HCT116 (cell line): ENCODE measurements at regions not wholly inside any gene's neighbourhood (a gene's known extent, or its start where the extent isn't known, plus 50 kb on each side); places are given as distances from the start of the nearest gene placed in this dataset.

Source experiments
- ATAC-seq: fragments of 200-7000 bp; cut with Tn5 transposase; 2 replicates; pipeline ENCODE4 v1.9.1; 2020; ENCODE audit warnings: mild to moderate bottlenecking, moderate library complexity
- BruUV-seq: library from RNA; stranded (reverse); fragments of 400-500 nt; replicated peaks from 2 replicates; lab custom pipeline; 2021; lab: Mats Ljungman, UMichigan
- CTCF ChIA-PET: fragments of 300-600 bp; sonication (Branson Sonifier 250); formaldehyde crosslinking; loops from one replicate; lab custom pipeline; 2021; ENCODE audit warnings: antibody characterized with exemption; lab: Charles Lee
- POLR2A ChIA-PET: fragments of 300-600, 350-600 bp; sonication (Branson Sonifier 250); formaldehyde crosslinking; loops from one replicate; lab custom pipeline; 2021; ENCODE audit warnings: antibody characterized with exemption; lab: Charles Lee
- RAD21 ChIA-PET, 2 experiments: fragments of 300-600 bp; sonication (Branson Sonifier 250); formaldehyde crosslinking; loops; one replicate each; lab custom pipeline; 2023; ENCODE audit warnings: low total read pairs in 2 of 2; ENCODE audit not compliant: uncharacterized antibody in 2 of 2, unreplicated experiment in 2 of 2, low non-redundant PET in 1 of 2; lab: Charles Lee
- DNase-seq: peaks from one replicate; pipeline ENCODE4 v3.0.0-alpha.2; 2010; ENCODE audit warnings: low read depth, low spot score
- H2AFZ ChIP-seq: fragments of 200-600 bp; shearing (Covaris generic), sonication (generic); 2 replicates; pipeline ENCODE4 v1.6.1; 2017; ENCODE audit warnings: low read depth, mixed run types, mixed read lengths, antibody characterized with exemption, low read length; ENCODE audit not compliant: poor library complexity, severe bottlenecking
- H3K27ac ChIP-seq: 2 replicates; pipeline ENCODE4 v1.5.1; 2012; ENCODE audit warnings: low read depth, low read length
- H3K27me3 ChIP-seq: fragments of 200-600 bp; sonication (generic); 2 replicates; pipeline ENCODE4 v1.6.1; 2016; ENCODE audit warnings: mixed run types, low read length, mixed read lengths; ENCODE audit not compliant: insufficient read depth
- H3K36me3 ChIP-seq, 2 experiments: fragments of 200-500 bp in 1 of 2; fragments of 200-600 bp in 1 of 2; sonication (Bioruptor generic) in 1 of 2; sonication (generic) in 1 of 2; 2 replicates each; pipeline versions ENCODE4 v1.5.1 to v1.6.1; 2014 to 2016; ENCODE audit warnings: low read length in 2 of 2, inconsistent platforms in 1 of 2, mixed read lengths in 1 of 2, mixed run types in 1 of 2; ENCODE audit not compliant: insufficient read depth in 2 of 2, control insufficient read depth in 1 of 2
- H3K4me1 ChIP-seq, 2 experiments: fragments of 200-600 bp in 1 of 2; sonication (generic) in 1 of 2; 2 replicates each; pipeline versions ENCODE4 v1.5.1 to v1.6.1; 2012 to 2017; ENCODE audit warnings: low read length in 2 of 2, inconsistent platforms in 1 of 2, mild to moderate bottlenecking in 1 of 2, mixed read lengths in 1 of 2, mixed run types in 1 of 2, moderate library complexity in 1 of 2; ENCODE audit not compliant: insufficient read depth in 2 of 2, control insufficient read depth in 1 of 2
- H3K4me2 ChIP-seq: fragments of 200-600 bp; sonication (generic); 2 replicates; pipeline ENCODE4 v1.6.1; 2017; ENCODE audit warnings: mixed run types, low read length, mixed read lengths
- H3K4me3 ChIP-seq, 2 experiments: fragments of 200-600 bp in 1 of 2; sonication (generic) in 1 of 2; replicated peaks in 1 of 2; 2 replicates each; pipeline ENCODE4 v1.5.1; 2011 to 2016; ENCODE audit warnings: low read length in 2 of 2, control low read depth in 1 of 2, low read depth in 1 of 2, mild to moderate bottlenecking in 1 of 2, mixed read lengths in 1 of 2, mixed run types in 1 of 2
- H3K79me2 ChIP-seq: fragments of 200-600 bp; sonication (generic); 2 replicates; pipeline ENCODE4 v1.6.1; 2017; ENCODE audit warnings: mild to moderate bottlenecking, mixed run types, low read length, moderate library complexity, mixed read lengths; ENCODE audit not compliant: insufficient read depth
- H3K9ac ChIP-seq: fragments of 200-600 bp; sonication (generic); 2 replicates; pipeline ENCODE4 v1.6.1; 2016; ENCODE audit warnings: low read length, mixed read lengths
- H3K9me2 ChIP-seq: fragments of 200-600 bp; sonication (generic), shearing (Covaris generic); 2 replicates; pipeline ENCODE4 v1.6.1; 2017; ENCODE audit warnings: mixed run types, mild to moderate bottlenecking, moderate library complexity; ENCODE audit not compliant: insufficient read depth
- H3K9me3 ChIP-seq, 2 experiments: fragments of 200-500 bp in 1 of 2; fragments of 200-600 bp in 1 of 2; sonication (Bioruptor generic) in 1 of 2; sonication (generic) in 1 of 2; 2 replicates each; pipeline ENCODE4 v1.6.1; 2014 to 2017; ENCODE audit warnings: low read length in 2 of 2, mixed read lengths in 2 of 2, inconsistent platforms in 1 of 2, low read depth in 1 of 2, mild to moderate bottlenecking in 1 of 2, mixed run types in 1 of 2, moderate library complexity in 1 of 2; ENCODE audit not compliant: control insufficient read depth in 1 of 2, insufficient read depth in 1 of 2
- H4K20me1 ChIP-seq: fragments of 200-600 bp; sonication (generic), shearing (Covaris generic); 2 replicates; pipeline ENCODE4 v1.6.1; 2017; ENCODE audit warnings: mixed run types, mild to moderate bottlenecking, moderate library complexity; ENCODE audit not compliant: insufficient read depth
- ATF3 ChIP-seq: IDR thresholded peaks from 2 replicates; pipeline ENCODE4 v1.6.1; 2012
- CEBPB ChIP-seq: IDR thresholded peaks from 2 replicates; pipeline ENCODE4 v1.6.1; 2012; ENCODE audit warnings: low read depth
- EZH2 ChIP-seq: fragments of 200-600 bp; sonication (generic); IDR thresholded peaks from 2 replicates; pipeline ENCODE4 v1.6.1; 2017; ENCODE audit warnings: antibody characterized with exemption, mixed run types
- FOSL1 ChIP-seq: IDR thresholded peaks from 2 replicates; pipeline ENCODE4 v1.6.1; 2012; ENCODE audit warnings: low read depth
- JUND ChIP-seq: IDR thresholded peaks from 2 replicates; pipeline ENCODE4 v1.6.1; 2012
- POLR2A ChIP-seq: IDR thresholded peaks from 2 replicates; pipeline ENCODE4 v1.7.0; 2011; ENCODE audit warnings: borderline replicate concordance; ENCODE audit not compliant: insufficient read depth, insufficient read length; ENCODE audit errors: extremely low read depth
- POLR2AphosphoS5 ChIP-seq: IDR thresholded peaks from 2 replicates; pipeline ENCODE4 v1.6.1; 2011; ENCODE audit warnings: mild to moderate bottlenecking, low read depth, low read length, moderate library complexity
- SIN3A ChIP-seq: IDR thresholded peaks from 2 replicates; pipeline ENCODE4 v1.6.1; 2012; ENCODE audit warnings: low read depth
- SRF ChIP-seq: IDR thresholded peaks from 2 replicates; pipeline ENCODE4 v1.6.1; 2012; ENCODE audit warnings: low read depth
- TCF7L2 ChIP-seq: IDR thresholded peaks from 2 replicates; pipeline ENCODE4 v1.7.0; 2011; ENCODE audit warnings: borderline replicate concordance, inconsistent platforms; ENCODE audit not compliant: insufficient read depth, insufficient read length; ENCODE audit errors: extremely low read depth
- ZFX ChIP-seq: fragments of 450-650 bp; IDR thresholded peaks from 2 replicates; pipeline ENCODE4 v1.6.1; 2017
- ZNF274 ChIP-seq: fragments of 200-500 bp; sonication (Bioruptor generic); IDR thresholded peaks from 2 replicates; pipeline ENCODE4 v1.6.1; 2014; ENCODE audit warnings: mild to moderate bottlenecking, low read depth, low read length, inconsistent platforms
- intact Hi-C: fragments of 100-400 bp; cut with micrococcal nuclease; formaldehyde crosslinking; loops from 2 replicates; pipeline ENCODE4 v1.10.0; 2022
- TF ChIP-seq, protein P1 (sequence below): IDR thresholded peaks from 2 replicates; pipeline ENCODE4 v1.6.1; 2012; ENCODE audit warnings: low read depth
- TF ChIP-seq, protein P2 (sequence below): IDR thresholded peaks from 2 replicates; pipeline ENCODE4 v1.6.1; 2011; ENCODE audit warnings: mild to moderate bottlenecking, low read length, moderate library complexity; ENCODE audit not compliant: insufficient replicate concordance; ENCODE audit errors: extremely low read depth

- CTCF ChIA-PET = no interaction called here
- 0 out of 2 replicates have a peak, but pooled peaks have one; percentile 22 for ATAC-seq
Observed at GRCh38 chr6:167704396-167704901, 122.3 kb upstream of the AFDN start.

More at GRCh38 chr6:167704396-167704901, 122.3 kb upstream of the AFDN start:
- no peaks in the 10 kb centered on the region for H3K27me3 ChIP-seq
- POLR2A ChIA-PET = no interaction called here
- no peaks in the 10 kb centered on the region for H3K36me3 ChIP-seq
- H3K4me1 ChIP-seq = peaks cover 0 to 10% of the 10 kb centered on the region in 2 experiments; a peak in 2 of 4 replicates
- no peaks in the 10 kb centered on the region for H3K79me2 ChIP-seq
- no peak for TF ChIP-seq SRF
- no peak for TF ChIP-seq FOSL1
- TF ChIP-seq ATF3 = no peak
- TF ChIP-seq SIN3A = no peak
- no peak for TF ChIP-seq ZFX
- TF ChIP-seq, protein P1, sequence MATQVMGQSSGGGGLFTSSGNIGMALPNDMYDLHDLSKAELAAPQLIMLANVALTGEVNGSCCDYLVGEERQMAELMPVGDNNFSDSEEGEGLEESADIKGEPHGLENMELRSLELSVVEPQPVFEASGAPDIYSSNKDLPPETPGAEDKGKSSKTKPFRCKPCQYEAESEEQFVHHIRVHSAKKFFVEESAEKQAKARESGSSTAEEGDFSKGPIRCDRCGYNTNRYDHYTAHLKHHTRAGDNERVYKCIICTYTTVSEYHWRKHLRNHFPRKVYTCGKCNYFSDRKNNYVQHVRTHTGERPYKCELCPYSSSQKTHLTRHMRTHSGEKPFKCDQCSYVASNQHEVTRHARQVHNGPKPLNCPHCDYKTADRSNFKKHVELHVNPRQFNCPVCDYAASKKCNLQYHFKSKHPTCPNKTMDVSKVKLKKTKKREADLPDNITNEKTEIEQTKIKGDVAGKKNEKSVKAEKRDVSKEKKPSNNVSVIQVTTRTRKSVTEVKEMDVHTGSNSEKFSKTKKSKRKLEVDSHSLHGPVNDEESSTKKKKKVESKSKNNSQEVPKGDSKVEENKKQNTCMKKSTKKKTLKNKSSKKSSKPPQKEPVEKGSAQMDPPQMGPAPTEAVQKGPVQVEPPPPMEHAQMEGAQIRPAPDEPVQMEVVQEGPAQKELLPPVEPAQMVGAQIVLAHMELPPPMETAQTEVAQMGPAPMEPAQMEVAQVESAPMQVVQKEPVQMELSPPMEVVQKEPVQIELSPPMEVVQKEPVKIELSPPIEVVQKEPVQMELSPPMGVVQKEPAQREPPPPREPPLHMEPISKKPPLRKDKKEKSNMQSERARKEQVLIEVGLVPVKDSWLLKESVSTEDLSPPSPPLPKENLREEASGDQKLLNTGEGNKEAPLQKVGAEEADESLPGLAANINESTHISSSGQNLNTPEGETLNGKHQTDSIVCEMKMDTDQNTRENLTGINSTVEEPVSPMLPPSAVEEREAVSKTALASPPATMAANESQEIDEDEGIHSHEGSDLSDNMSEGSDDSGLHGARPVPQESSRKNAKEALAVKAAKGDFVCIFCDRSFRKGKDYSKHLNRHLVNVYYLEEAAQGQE = no peak
- TF ChIP-seq POLR2AphosphoS5 = no peak
- TF ChIP-seq, protein P2, sequence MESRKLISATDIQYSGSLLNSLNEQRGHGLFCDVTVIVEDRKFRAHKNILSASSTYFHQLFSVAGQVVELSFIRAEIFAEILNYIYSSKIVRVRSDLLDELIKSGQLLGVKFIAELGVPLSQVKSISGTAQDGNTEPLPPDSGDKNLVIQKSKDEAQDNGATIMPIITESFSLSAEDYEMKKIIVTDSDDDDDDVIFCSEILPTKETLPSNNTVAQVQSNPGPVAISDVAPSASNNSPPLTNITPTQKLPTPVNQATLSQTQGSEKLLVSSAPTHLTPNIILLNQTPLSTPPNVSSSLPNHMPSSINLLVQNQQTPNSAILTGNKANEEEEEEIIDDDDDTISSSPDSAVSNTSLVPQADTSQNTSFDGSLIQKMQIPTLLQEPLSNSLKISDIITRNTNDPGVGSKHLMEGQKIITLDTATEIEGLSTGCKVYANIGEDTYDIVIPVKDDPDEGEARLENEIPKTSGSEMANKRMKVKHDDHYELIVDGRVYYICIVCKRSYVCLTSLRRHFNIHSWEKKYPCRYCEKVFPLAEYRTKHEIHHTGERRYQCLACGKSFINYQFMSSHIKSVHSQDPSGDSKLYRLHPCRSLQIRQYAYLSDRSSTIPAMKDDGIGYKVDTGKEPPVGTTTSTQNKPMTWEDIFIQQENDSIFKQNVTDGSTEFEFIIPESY = no peak
- TF ChIP-seq ZNF274 = no peak
- no peak for TF ChIP-seq CEBPB
- TF ChIP-seq TCF7L2 = no peak
- no peak for TF ChIP-seq EZH2
- no peak for TF ChIP-seq POLR2A
- no peak for TF ChIP-seq JUND
- RAD21 ChIA-PET = no interaction called here
- no TSS peak for BruUV-seq
- intact Hi-C loops = no loop called here
- no peak overlapping the region for H3K4me3 ChIP-seq
- H4K20me1 ChIP-seq = no peaks in the 10 kb centered on the region
- no peak overlapping the region for H3K4me2 ChIP-seq
- no peak overlapping the region for H2AFZ ChIP-seq
- H3K9ac ChIP-seq = no peak overlapping the region
- no peak for DNase-seq
- H3K27ac ChIP-seq = no peak overlapping the region
- H3K9me2 ChIP-seq = no peaks in the 10 kb centered on the region
- no peaks in the 10 kb centered on the region for H3K9me3 ChIP-seq
